Activated naive CD4-positive, alpha-beta T cell treated with anti-CD3 and anti-CD28 coated beads, Interleukin-2, amount 50 U/mL, for 72 hours (primary cell): ENCODE measurements at regions not wholly inside any gene's neighbourhood (a gene's known extent, or its start where the extent isn't known, plus 50 kb on each side); places are given as distances from the start of the nearest gene placed in this dataset.

Experiments
- ATAC-seq, 2 donors: fragments of 150-1000 bp; cut with Tn5 transposase; 2 replicates each; pipeline ENCODE4 v1.10.0; 2021; ENCODE audit warnings: mild to moderate bottlenecking in 2 of 2, moderate library complexity in 2 of 2
- DNase-seq, 2 donors: peaks; one replicate each; pipeline ENCODE4 v3.0.0; 2021 to 2022; ENCODE audit warnings: low spot score in 2 of 2
- H3K27ac Mint-ChIP-seq, 2 donors: one replicate each; pipeline ENCODE4 v1.8.0; 2022; ENCODE audit warnings: mild to moderate bottlenecking in 2 of 2, mixed read lengths in 2 of 2
- H3K36me3 Mint-ChIP-seq, 2 donors: one replicate each; pipeline ENCODE4 v1.8.0; 2022; ENCODE audit warnings: mixed read lengths in 2 of 2
- H3K9me3 Mint-ChIP-seq, 2 donors: one replicate each; pipeline ENCODE4 v1.8.0; 2022; ENCODE audit warnings: mixed read lengths in 2 of 2

GRCh38 chr18:73316513-73316912 lies 448.7 kb upstream of the NETO1 start:
- DNase-seq: no peak
- H3K36me3 Mint-ChIP-seq: no peaks in the 10 kb centered on the region
- ATAC-seq: no peak
- no peak overlapping the region for H3K27ac Mint-ChIP-seq
- peaks cover 0 to 1% of the 10 kb centered on the region in 2 donors for H3K9me3 Mint-ChIP-seq

- Mint-ChIP-seq H3K9me3 (peaks cover 4 to 6% of the 10 kb centered on the region in 2 donors), H3K27ac (peak overlapping the region in 1 of 2 donors; percentile 16), H3K36me3 (no peaks in the 10 kb centered on the region)
- ATAC-seq (no peak), DNase-seq (no peak)
These were observed 447.6 kb upstream of the NETO1 start for GRCh38 chr18:73315381-73315780.

GRCh38 chr18:73313476-73313875 lies 445.7 kb upstream of the NETO1 start:
- DNase-seq (no peak), ATAC-seq (no peak)
- peaks cover 4 to 6% of the 10 kb centered on the region in 2 donors for H3K9me3 Mint-ChIP-seq
- no peak overlapping the region for H3K27ac Mint-ChIP-seq
- no peaks in the 10 kb centered on the region for H3K36me3 Mint-ChIP-seq

GRCh38 chr18:73296686-73297085 lies 428.9 kb upstream of the NETO1 start:
- DNase-seq: no peak
- ATAC-seq: no peak
- H3K9me3 Mint-ChIP-seq: peaks cover 7 to 14% of the 10 kb centered on the region in 2 donors
- no peak overlapping the region for H3K27ac Mint-ChIP-seq
- no peaks in the 10 kb centered on the region for H3K36me3 Mint-ChIP-seq

GRCh38 chr18:73292156-73292555 lies 424.4 kb upstream of the NETO1 start:
- H3K27ac Mint-ChIP-seq: no peak overlapping the region
- H3K36me3 Mint-ChIP-seq: no peaks in the 10 kb centered on the region
- peaks cover 7 to 14% of the 10 kb centered on the region in 2 donors for H3K9me3 Mint-ChIP-seq
- no peak for DNase-seq
- no peak for ATAC-seq

DNA sequence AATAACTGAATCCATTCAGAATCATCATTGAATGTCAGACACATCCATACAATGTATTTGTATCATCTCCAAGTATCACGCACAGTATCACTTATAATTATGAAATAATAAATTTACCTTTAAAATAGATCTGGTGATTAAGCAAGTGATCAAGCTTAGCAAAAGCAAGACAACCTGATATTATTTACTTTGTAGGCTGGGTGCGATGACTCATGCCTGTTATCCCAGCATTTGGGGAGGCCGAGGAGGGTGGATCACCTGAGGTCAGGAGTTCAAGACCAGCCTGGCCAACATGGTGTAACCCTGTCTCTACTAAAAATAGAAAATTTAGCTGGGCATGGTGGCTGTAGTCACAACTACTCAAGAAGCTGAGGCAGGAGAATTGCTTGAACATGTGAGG lies 421.0 kb upstream of the NETO1 start:
- no peaks in the 10 kb centered on the region for H3K36me3 Mint-ChIP-seq
- H3K27ac Mint-ChIP-seq: no peak overlapping the region
- no peak for DNase-seq
- peaks cover 0 to 4% of the 10 kb centered on the region in 2 donors for H3K9me3 Mint-ChIP-seq
- ATAC-seq: no peak

DNA sequence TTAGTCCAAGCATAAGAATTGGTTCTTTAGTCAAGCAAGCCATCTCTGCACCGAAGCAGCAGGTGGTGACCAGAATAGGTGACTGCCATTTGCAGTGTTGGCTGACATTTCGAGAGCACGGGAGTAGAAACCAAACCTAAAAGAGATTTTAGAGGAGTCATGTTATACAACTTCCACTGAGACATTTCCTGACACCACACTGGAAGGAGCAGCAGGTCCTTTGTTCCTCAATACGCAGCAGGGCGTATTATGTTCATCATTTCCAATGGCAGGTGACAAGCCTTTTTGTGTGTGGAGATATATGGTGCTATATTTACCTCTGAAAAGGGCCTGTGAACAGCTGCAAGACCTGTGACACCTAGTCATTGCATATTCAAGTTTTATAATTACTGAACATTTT lies 418.8 kb upstream of the NETO1 start:
- ATAC-seq (no peak), DNase-seq (no peak)
- Mint-ChIP-seq H3K27ac (no peak overlapping the region), H3K9me3 (peaks cover 5 to 8% of the 10 kb centered on the region in 2 donors), H3K36me3 (no peaks in the 10 kb centered on the region)

- ATAC-seq (no peak), DNase-seq (no peak)
- H3K9me3 Mint-ChIP-seq: peaks cover 8 to 10% of the 10 kb centered on the region in 2 donors
- no peak overlapping the region for H3K27ac Mint-ChIP-seq
- H3K36me3 Mint-ChIP-seq: no peaks in the 10 kb centered on the region
These were observed 416.0 kb upstream of the NETO1 start for GRCh38 chr18:73283788-73284187.

DNA sequence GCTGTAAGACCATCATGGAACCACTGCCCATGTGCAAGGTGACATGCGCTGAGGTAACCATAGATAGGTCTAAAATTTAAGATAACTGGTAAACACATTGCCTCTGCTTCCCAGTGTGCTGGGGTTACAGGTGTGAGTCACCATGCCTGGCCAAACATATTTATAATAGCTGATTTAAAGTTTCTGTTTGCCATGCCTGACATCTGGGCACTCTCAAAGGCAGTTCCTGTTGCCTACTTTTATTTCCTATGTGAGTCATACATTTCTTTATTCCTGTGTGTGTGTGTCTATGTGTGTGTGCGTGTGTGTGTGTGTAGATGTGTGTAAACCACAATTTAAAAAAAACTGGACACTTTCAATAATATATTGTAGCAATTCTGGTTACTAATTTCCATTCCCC lies 415.2 kb upstream of the NETO1 start:
- ATAC-seq: no peak
- peaks cover 15 to 16% of the 10 kb centered on the region in 2 donors for H3K9me3 Mint-ChIP-seq
- DNase-seq: no peak
- no peak overlapping the region for H3K27ac Mint-ChIP-seq
- no peaks in the 10 kb centered on the region for H3K36me3 Mint-ChIP-seq

GRCh38 chr18:73279498-73279897 lies 411.7 kb upstream of the NETO1 start:
- Mint-ChIP-seq H3K36me3 (no peaks in the 10 kb centered on the region), H3K9me3 (peaks cover 13 to 34% of the 10 kb centered on the region in 2 donors), H3K27ac (no peak overlapping the region)
- ATAC-seq (no peak), DNase-seq (no peak)

- no peak overlapping the region for H3K27ac Mint-ChIP-seq
- H3K36me3 Mint-ChIP-seq: no peaks in the 10 kb centered on the region
- H3K9me3 Mint-ChIP-seq: peaks cover 8 to 29% of the 10 kb centered on the region in 2 donors
- no peak for DNase-seq
- no peak for ATAC-seq
These were observed 407.2 kb upstream of the NETO1 start for GRCh38 chr18:73274812-73275621.

DNA sequence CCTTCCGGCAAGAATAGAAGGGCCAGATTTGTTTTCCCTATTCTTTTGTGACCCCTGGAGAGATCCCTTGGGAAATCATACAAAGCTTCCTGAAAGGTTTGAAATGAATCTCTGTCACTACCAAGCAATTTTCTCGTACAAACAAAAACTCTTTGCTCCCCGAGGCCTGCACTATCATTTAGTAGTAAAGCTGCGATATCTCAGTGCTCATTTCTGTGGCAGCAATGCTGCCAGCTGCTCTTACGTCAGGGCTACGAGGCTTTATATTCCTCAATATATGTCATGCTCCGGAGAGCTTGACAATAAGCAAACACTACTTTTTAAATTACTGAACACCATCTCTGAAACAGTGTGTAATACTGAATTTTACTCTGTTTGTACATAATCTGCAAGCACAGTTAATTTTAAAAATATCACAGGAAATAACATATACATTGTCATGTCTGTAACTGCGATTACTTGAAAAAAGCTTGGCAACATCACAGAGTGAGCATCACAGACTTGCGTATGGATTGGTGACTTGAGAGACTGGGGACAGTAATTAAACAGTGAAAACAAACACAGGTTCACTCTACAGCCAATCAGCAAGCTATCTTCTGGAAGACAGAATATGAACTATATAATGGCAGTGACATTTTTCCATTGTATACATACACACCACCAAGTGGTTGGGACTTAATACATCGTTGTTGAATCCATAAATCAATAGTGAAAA lies 403.3 kb upstream of the NETO1 start:
- no peaks in the 10 kb centered on the region for H3K36me3 Mint-ChIP-seq
- no peak for DNase-seq
- no peak for ATAC-seq
- H3K27ac Mint-ChIP-seq: no peak overlapping the region
- H3K9me3 Mint-ChIP-seq: peaks cover 0 to 5% of the 10 kb centered on the region in 2 donors

- no peaks in the 10 kb centered on the region for H3K9me3 Mint-ChIP-seq
- DNase-seq: no peak
- no peak for ATAC-seq
- no peak overlapping the region for H3K27ac Mint-ChIP-seq
- no peaks in the 10 kb centered on the region for H3K36me3 Mint-ChIP-seq
These were observed 396.8 kb upstream of the NETO1 start for GRCh38 chr18:73264562-73264921.

DNA sequence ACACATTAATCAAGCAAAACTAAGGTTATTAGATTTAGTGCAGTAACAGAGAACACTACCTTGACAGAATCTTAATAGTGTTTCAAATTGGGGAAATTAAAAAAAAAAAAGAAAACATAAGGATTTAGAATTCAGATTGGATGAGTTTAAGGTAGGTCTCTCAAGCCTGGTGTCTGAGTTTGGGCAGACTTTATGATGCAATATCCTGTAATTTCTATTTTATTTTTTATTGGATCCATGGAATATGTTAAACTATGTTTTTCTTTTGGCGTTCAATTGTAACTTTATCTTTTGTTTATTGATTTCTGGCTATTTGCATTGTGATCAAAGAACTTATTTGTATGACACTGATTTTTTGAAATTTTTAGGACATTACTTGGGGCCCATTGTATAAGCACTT lies 394.1 kb upstream of the NETO1 start:
- Mint-ChIP-seq H3K27ac (no peak overlapping the region), H3K36me3 (no peaks in the 10 kb centered on the region), H3K9me3 (no peaks in the 10 kb centered on the region)
- DNase-seq: no peak
- no peak for ATAC-seq

GRCh38 chr18:73261243-73261642 lies 393.5 kb upstream of the NETO1 start:
- no peak for DNase-seq
- no peak for ATAC-seq
- Mint-ChIP-seq H3K27ac (no peak overlapping the region), H3K36me3 (no peaks in the 10 kb centered on the region), H3K9me3 (no peaks in the 10 kb centered on the region)

- no peaks in the 10 kb centered on the region for H3K9me3 Mint-ChIP-seq
- no peak overlapping the region for H3K27ac Mint-ChIP-seq
- DNase-seq: no peak
- H3K36me3 Mint-ChIP-seq: no peaks in the 10 kb centered on the region
- ATAC-seq: no peak
These were observed 390.7 kb upstream of the NETO1 start for GRCh38 chr18:73258375-73259087.

GRCh38 chr18:73254564-73254963 lies 386.8 kb upstream of the NETO1 start:
- Mint-ChIP-seq H3K36me3 (no peaks in the 10 kb centered on the region), H3K9me3 (peaks cover 0 to 4% of the 10 kb centered on the region in 2 donors), H3K27ac (no peak overlapping the region)
- DNase-seq (no peak), ATAC-seq (no peak)
